ENCODE measurements at regions not wholly inside any gene's neighbourhood (a gene's known extent, or its start where the extent isn't known, plus 50 kb on each side); places are given as distances from the start of the nearest gene placed in this dataset.

- no peak overlapping the region for H3K4me3 ChIP-seq
- no peaks in the 10 kb centered on the region for H3K9me3 ChIP-seq
- H3K4me1 ChIP-seq, result no peaks in the 10 kb centered on the region
- WGBS, 2 donors (ENCODE audit: low coverage in 1 of 2), result 33 to 100% methylated on average over 1 of the region's 6 CpGs
- no peaks in the 10 kb centered on the region for H3K36me3 ChIP-seq
- H3K27ac ChIP-seq, result no peak overlapping the region
- no peak for ATAC-seq
- no peak for TF ChIP-seq POLR2A (IDR thresholded peaks at IDR 0.05)
- no peak for TF ChIP-seq POLR2AphosphoS5 (IDR thresholded peaks at IDR 0.05)
- TF ChIP-seq EP300 (IDR thresholded peaks at IDR 0.05), result no peak
- no peak for TF ChIP-seq CTCF (IDR thresholded peaks at IDR 0.05)
- peaks cover 36% of the 10 kb centered on the region for H3K27me3 ChIP-seq
Measured at GRCh38 chr11:44408711-44409470, 99.0 kb upstream of the ALX4 start.

GRCh38 chr11:44409558-44410236 is 99.8 kb upstream of the ALX4 start:
- no peak for ATAC-seq
- TF ChIP-seq POLR2AphosphoS5 (IDR thresholded peaks at IDR 0.05), result no peak
- no peak for TF ChIP-seq POLR2A (IDR thresholded peaks at IDR 0.05)
- no peak for TF ChIP-seq CTCF (IDR thresholded peaks at IDR 0.05)
- no peak for TF ChIP-seq EP300 (IDR thresholded peaks at IDR 0.05)
- WGBS, 2 donors (ENCODE audit: low coverage in 1 of 2), result 67 to 75% methylated on average over 6 to 8 of the region's 9 CpGs
- Histone ChIP-seq H3K9me3 (no peaks in the 10 kb centered on the region), H3K27ac (no peak overlapping the region), H3K4me3 (no peak overlapping the region), H3K27me3 (peaks cover 35% of the 10 kb centered on the region), H3K4me1 (no peaks in the 10 kb centered on the region), H3K36me3 (no peaks in the 10 kb centered on the region)

DNA sequence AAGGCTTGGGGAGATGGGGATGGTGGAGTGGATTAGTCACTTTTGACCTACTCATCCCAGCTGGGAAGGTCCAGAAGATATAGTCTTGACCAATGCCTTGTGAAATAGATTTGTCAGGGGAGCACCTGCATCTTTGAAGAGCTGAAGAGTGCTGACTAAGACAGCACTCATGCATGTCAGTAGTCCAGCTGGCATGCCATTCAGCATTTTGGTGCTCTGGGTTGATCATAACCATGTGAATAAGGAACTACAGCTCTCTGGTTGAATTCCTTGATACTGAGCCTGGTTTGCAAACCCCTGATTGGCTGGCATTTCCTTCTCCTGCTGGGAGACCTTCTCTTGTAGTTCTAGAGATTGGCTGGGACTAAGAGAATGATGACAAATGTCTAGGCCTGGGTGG is 106.8 kb upstream of the ALX4 start:
- no peak overlapping the region for H3K27ac ChIP-seq
- H3K27me3 ChIP-seq, result peaks cover 8% of the 10 kb centered on the region
- no peaks in the 10 kb centered on the region for H3K36me3 ChIP-seq
- H3K4me3 ChIP-seq, result no peak overlapping the region
- no peak for TF ChIP-seq POLR2A (IDR thresholded peaks at IDR 0.05)
- TF ChIP-seq POLR2AphosphoS5 (IDR thresholded peaks at IDR 0.05), result no peak
- no peak for TF ChIP-seq EP300 (IDR thresholded peaks at IDR 0.05)
- TF ChIP-seq CTCF (IDR thresholded peaks at IDR 0.05), result no peak
- no peak for ATAC-seq
- H3K4me1 ChIP-seq, result no peaks in the 10 kb centered on the region
- no peaks in the 10 kb centered on the region for H3K9me3 ChIP-seq

DNA sequence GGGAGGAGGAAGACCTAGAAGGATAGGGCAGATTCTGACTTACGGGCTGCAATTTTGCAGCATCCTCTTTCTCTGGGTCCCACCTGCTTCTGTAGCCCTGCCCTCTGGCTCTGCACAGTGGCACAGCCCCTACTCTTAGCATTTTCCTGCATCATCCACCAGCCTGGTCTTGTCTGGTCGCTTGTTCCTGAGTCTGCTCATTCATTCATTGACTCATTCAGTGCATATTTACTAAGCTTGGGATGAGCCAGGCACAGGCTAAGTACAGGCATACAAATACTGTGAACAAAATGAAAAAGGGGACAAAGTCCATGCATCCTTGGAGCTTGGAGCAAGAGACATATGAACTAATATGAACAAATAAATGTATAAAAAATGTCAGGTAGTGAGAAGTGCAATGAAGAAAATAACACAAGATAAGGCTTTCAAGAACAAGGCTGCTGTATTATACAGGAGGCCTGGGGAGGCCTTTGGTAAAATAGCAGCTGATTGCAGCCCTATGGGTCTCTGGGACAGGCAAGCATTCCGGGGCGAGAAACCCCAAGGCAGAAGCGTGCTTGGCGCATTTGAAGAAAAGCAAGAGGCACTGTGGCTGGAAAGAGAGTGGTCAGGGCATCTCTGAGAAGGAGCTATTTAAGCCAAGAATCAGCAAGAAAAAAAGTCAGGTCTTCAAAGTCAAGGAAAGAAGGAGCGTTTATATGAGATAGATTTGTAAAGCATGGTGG is 108.0 kb upstream of the ALX4 start:
- no peak for ATAC-seq
- TF ChIP-seq POLR2A (IDR thresholded peaks at IDR 0.05), result no peak
- TF ChIP-seq POLR2AphosphoS5 (IDR thresholded peaks at IDR 0.05), result no peak
- TF ChIP-seq EP300 (IDR thresholded peaks at IDR 0.05), result no peak
- no peak for TF ChIP-seq CTCF (IDR thresholded peaks at IDR 0.05)
- peaks cover 4% of the 10 kb centered on the region for H3K27me3 ChIP-seq
- H3K9me3 ChIP-seq, result no peaks in the 10 kb centered on the region
- WGBS, 2 donors (ENCODE audit: low coverage in 1 of 2), result 74 to 86% methylated on average over 3 to 7 of the region's 7 CpGs
- no peak overlapping the region for H3K4me3 ChIP-seq
- H3K4me1 ChIP-seq, result no peaks in the 10 kb centered on the region
- H3K27ac ChIP-seq, result no peak overlapping the region
- H3K36me3 ChIP-seq, result no peaks in the 10 kb centered on the region

All from gastroesophageal sphincter (tissue), 4 donors.